HL-60 (cell line): ENCODE measurements at regions not wholly inside any gene's neighbourhood (a gene's known extent, or its start where the extent isn't known, plus 50 kb on each side); places are given as distances from the start of the nearest gene placed in this dataset.

Source experiments
- DNase-seq, 2 experiments: peaks; one replicate each; pipeline ENCODE4 v3.0.0-alpha.2; 2010 to 2020; ENCODE audit warnings: low read depth in 1 of 2, low spot score in 1 of 2
- H3K27ac ChIP-seq: fragments of 250-450 bp; sonication (Bioruptor Pico); replicated peaks from 2 replicates; pipeline ENCODE4 v1.5.1; 2020; ENCODE audit warnings: mild to moderate bottlenecking, moderate library complexity
- H3K27me3 ChIP-seq: fragments of 250-450 bp; sonication (Bioruptor Pico); 2 replicates; pipeline ENCODE4 v1.5.1; 2021; ENCODE audit warnings: mild to moderate bottlenecking, moderate library complexity; ENCODE audit not compliant: insufficient read depth, poor library complexity, severe bottlenecking
- H3K4me3 ChIP-seq: replicated peaks from 2 replicates; pipeline ENCODE4 v1.5.1; 2011; ENCODE audit warnings: mild to moderate bottlenecking, control low read depth, low read length; ENCODE audit not compliant: insufficient read depth
- CTCF ChIP-seq: IDR thresholded peaks from one replicate; pipeline ENCODE4 v1.5.1; 2011; ENCODE audit warnings: low read length, control low read depth, inconsistent platforms; ENCODE audit not compliant: insufficient read depth
- GABPA ChIP-seq: IDR thresholded peaks from 2 replicates; pipeline ENCODE4 v1.6.1; 2012; ENCODE audit warnings: low read depth
- POLR2AphosphoS5 ChIP-seq: IDR thresholded peaks from 2 replicates; pipeline ENCODE4 v1.6.1; 2012; ENCODE audit warnings: low read depth
- REST ChIP-seq: IDR thresholded peaks from 2 replicates; pipeline ENCODE4 v1.6.1; 2012; ENCODE audit warnings: low read depth; ENCODE audit not compliant: insufficient replicate concordance
- SPI1 ChIP-seq: IDR thresholded peaks from 2 replicates; pipeline ENCODE4 v1.6.1; 2012; ENCODE audit warnings: low read depth, mild to moderate bottlenecking, borderline replicate concordance

- H3K27ac ChIP-seq, result no peak overlapping the region
- TF ChIP-seq CTCF (no peak), GABPA (no peak), POLR2AphosphoS5 (no peak), SPI1 (no peak), REST (no peak)
- no peaks in the 10 kb centered on the region for H3K27me3 ChIP-seq
- no peak overlapping the region for H3K4me3 ChIP-seq
- DNase-seq, result no peak
These were observed 127.3 kb downstream of the MAD2L1 start for GRCh38 chr4:119939071-119939995.

GRCh38 chr4:119937746-119938145 lies 128.9 kb downstream of the MAD2L1 start:
- DNase-seq, result no peak
- no peak overlapping the region for H3K27ac ChIP-seq
- no peak overlapping the region for H3K4me3 ChIP-seq
- no peaks in the 10 kb centered on the region for H3K27me3 ChIP-seq
- no peak for TF ChIP-seq POLR2AphosphoS5
- TF ChIP-seq CTCF, result no peak
- TF ChIP-seq GABPA, result no peak
- TF ChIP-seq SPI1, result no peak
- TF ChIP-seq REST, result no peak

- TF ChIP-seq SPI1 (no peak), REST (no peak), GABPA (no peak), POLR2AphosphoS5 (no peak), CTCF (no peak)
- DNase-seq, result no peak
- H3K27me3 ChIP-seq, result no peaks in the 10 kb centered on the region
- no peak overlapping the region for H3K27ac ChIP-seq
- no peak overlapping the region for H3K4me3 ChIP-seq
These were observed 133.0 kb downstream of the MAD2L1 start for GRCh38 chr4:119933606-119934005.
